ENCODE measurements at regions not wholly inside any gene's neighbourhood (a gene's known extent, or its start where the extent isn't known, plus 50 kb on each side); places are given as distances from the start of the nearest gene placed in this dataset.

GRCh38 chr5:118611332-118611945, 376.9 kb downstream of the DTWD2 start:
- WGBS, 2 donors: 73 to 78% methylated on average over 5 of the region's 5 CpGs
- Histone ChIP-seq H3K27ac (no peak overlapping the region), H3K36me3 (no peaks in the 10 kb centered on the region), H3K4me1 (no peaks in the 10 kb centered on the region), H3K27me3 (no peaks in the 10 kb centered on the region), H3K9me3 (no peaks in the 10 kb centered on the region), H3K4me3 (no peak overlapping the region)
- intact Hi-C loops (cut with DNase I): no loop called here
- no peak for DNase-seq
- TF ChIP-seq, protein P1, sequence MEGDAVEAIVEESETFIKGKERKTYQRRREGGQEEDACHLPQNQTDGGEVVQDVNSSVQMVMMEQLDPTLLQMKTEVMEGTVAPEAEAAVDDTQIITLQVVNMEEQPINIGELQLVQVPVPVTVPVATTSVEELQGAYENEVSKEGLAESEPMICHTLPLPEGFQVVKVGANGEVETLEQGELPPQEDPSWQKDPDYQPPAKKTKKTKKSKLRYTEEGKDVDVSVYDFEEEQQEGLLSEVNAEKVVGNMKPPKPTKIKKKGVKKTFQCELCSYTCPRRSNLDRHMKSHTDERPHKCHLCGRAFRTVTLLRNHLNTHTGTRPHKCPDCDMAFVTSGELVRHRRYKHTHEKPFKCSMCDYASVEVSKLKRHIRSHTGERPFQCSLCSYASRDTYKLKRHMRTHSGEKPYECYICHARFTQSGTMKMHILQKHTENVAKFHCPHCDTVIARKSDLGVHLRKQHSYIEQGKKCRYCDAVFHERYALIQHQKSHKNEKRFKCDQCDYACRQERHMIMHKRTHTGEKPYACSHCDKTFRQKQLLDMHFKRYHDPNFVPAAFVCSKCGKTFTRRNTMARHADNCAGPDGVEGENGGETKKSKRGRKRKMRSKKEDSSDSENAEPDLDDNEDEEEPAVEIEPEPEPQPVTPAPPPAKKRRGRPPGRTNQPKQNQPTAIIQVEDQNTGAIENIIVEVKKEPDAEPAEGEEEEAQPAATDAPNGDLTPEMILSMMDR (IDR thresholded peaks at IDR 0.05): peak in 4 of 6 experiments; percentile 11 to 51 (median 18)
- TF ChIP-seq POLR2A (IDR thresholded peaks at IDR 0.05): no peak

DNA sequence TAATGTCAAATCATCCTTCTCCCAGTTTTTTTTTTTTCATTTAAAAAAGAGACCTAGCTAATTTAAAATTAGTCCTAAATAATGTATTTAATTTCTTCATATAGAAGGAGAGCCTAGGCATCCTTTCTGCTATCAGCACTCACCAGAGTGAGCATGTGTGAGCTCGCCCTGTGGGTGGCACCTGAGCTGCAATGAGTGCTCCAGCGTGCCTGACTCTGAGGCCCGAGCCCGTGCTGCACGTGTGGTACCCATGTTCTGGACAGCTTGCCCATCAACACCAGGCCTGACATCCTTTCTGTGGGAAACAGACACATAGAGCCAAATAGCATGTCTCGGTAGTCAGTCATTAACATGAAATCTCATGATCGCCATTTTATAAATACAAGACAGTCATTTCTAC, 381.4 kb downstream of the DTWD2 start:
- H3K4me3 ChIP-seq: no peak overlapping the region
- no peaks in the 10 kb centered on the region for H3K9me3 ChIP-seq
- TF ChIP-seq, protein P1 (IDR thresholded peaks at IDR 0.05): no peak
- no peak for TF ChIP-seq POLR2A (IDR thresholded peaks at IDR 0.05)
- intact Hi-C loops (cut with DNase I): no loop called here
- H3K27ac ChIP-seq: no peak overlapping the region
- no peaks in the 10 kb centered on the region for H3K36me3 ChIP-seq
- WGBS, 2 donors: 47 to 70% methylated on average over 6 to 7 of the region's 7 CpGs
- DNase-seq: no peak
- no peaks in the 10 kb centered on the region for H3K27me3 ChIP-seq
- no peaks in the 10 kb centered on the region for H3K4me1 ChIP-seq

DNA sequence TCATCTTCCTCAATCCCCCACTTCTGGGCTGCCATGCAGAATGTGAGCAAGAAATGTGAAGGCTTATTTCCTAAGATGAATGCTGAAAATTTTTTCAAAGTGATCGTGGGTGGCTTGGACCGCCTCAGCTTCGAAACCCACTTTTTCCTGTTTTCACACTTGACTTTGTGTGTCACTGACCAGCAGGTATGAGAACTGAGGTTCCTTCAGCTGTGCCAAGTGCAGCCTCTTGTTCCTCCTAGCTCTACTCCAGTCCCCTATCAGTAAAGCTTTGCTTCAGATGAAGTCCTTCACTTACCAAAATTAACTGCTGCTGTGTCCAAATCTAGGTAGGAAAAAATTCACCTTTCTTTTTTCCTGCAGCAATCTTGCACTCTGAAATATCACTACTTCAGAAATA, 382.6 kb downstream of the DTWD2 start:
- no peak overlapping the region for H3K27ac ChIP-seq
- H3K27me3 ChIP-seq: no peaks in the 10 kb centered on the region
- no peaks in the 10 kb centered on the region for H3K36me3 ChIP-seq
- intact Hi-C loops (cut with DNase I): no loop called here
- H3K4me1 ChIP-seq: no peaks in the 10 kb centered on the region
- no peak overlapping the region for H3K4me3 ChIP-seq
- DNase-seq: no peak
- TF ChIP-seq, protein P1 (IDR thresholded peaks at IDR 0.05): no peak
- no peak for TF ChIP-seq POLR2A (IDR thresholded peaks at IDR 0.05)
- H3K9me3 ChIP-seq: no peaks in the 10 kb centered on the region
- WGBS, 2 donors: 50 to 76% methylated on average over 3 of the region's 3 CpGs

DNA sequence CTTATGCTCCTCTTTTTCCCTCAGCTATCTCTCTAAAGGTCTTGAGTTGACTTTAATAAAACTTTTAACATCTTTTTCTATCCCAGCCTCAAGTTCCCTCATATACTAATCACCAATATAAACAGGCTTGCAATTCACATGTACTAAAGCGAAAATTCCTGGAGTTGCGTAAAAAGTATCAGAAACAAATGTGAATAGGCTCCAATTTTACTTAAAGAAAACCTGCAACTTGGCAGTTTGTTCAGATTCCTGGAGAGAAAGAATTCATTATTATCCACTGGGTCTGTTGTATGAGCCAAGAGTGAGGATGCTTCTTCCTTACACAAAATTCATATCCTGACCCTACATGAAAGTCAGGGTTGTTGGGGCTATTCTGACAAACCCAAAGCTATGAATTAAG, 384.2 kb downstream of the DTWD2 start:
- WGBS, 2 donors: 15 to 62% methylated on average over 1 to 2 of the region's 2 CpGs
- Histone ChIP-seq H3K36me3 (no peaks in the 10 kb centered on the region), H3K9me3 (no peaks in the 10 kb centered on the region), H3K27me3 (no peaks in the 10 kb centered on the region), H3K27ac (no peak overlapping the region), H3K4me1 (no peaks in the 10 kb centered on the region), H3K4me3 (no peak overlapping the region)
- intact Hi-C loops (cut with DNase I): no loop called here
- TF ChIP-seq, protein P1 (IDR thresholded peaks at IDR 0.05): no peak
- no peak for TF ChIP-seq POLR2A (IDR thresholded peaks at IDR 0.05)
- DNase-seq: no peak

- H3K4me1 ChIP-seq: no peaks in the 10 kb centered on the region
- no peaks in the 10 kb centered on the region for H3K9me3 ChIP-seq
- WGBS, 2 donors: 79 to 85% methylated on average over 3 of the region's 3 CpGs
- DNase-seq: no peak
- no peak overlapping the region for H3K27ac ChIP-seq
- no peak overlapping the region for H3K4me3 ChIP-seq
- no peaks in the 10 kb centered on the region for H3K27me3 ChIP-seq
- no peak for TF ChIP-seq POLR2A (IDR thresholded peaks at IDR 0.05)
- TF ChIP-seq, protein P1 (IDR thresholded peaks at IDR 0.05): no peak
- H3K36me3 ChIP-seq: no peaks in the 10 kb centered on the region
- intact Hi-C loops (cut with DNase I): no loop called here
Measured at GRCh38 chr5:118603278-118603677, 385.1 kb downstream of the DTWD2 start.
